Ovary (tissue), 3 donors: ENCODE measurements at regions not wholly inside any gene's neighbourhood (a gene's known extent, or its start where the extent isn't known, plus 50 kb on each side); places are given as distances from the start of the nearest gene placed in this dataset.

Experiments
- EP300 ChIP-seq: sonication (generic); formaldehyde crosslinking; IDR thresholded peaks from one replicate; pipeline ENCODE4 v1.6.1; 2017; ENCODE audit warnings: antibody characterized with exemption
- POLR2A ChIP-seq: fragments of 450-650 bp; IDR thresholded peaks from one replicate; pipeline ENCODE4 v1.6.1; 2017; ENCODE audit warnings: antibody characterized with exemption, mild to moderate bottlenecking, moderate library complexity
- TF ChIP-seq, protein P1 (sequence below), 3 donors: fragments of 450-650 bp in 2 of 3; fragments of 200-600 bp in 1 of 3; IDR thresholded peaks; one replicate each; pipeline versions ENCODE4 v1.5.1 to v1.8.0; 2016 to 2022; ENCODE audit warnings: antibody characterized with exemption in 3 of 3, mild to moderate bottlenecking in 1 of 3
- donor health status: DM: no; HTN: no; CAD: no.

DNA sequence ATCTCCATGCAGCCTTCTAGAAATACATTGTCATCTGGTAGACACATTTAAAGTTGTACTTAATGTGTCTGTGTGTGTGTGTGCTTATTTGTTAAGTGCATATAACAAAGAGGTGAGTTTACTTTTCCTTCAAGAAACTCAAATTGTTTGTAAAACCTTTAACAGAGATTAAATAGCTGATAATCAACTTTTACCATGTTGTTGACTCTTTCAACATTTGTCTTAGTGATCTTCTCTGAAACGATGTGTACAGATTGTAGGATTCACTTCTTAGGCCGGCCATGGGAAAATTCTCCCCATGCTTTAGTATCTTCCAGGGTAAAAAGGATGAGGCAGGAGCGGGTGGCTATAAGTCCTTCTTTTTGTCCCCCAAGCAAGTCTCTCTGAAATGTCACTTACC lies 292.9 kb upstream of the MAF start:
- TF ChIP-seq, protein P1, sequence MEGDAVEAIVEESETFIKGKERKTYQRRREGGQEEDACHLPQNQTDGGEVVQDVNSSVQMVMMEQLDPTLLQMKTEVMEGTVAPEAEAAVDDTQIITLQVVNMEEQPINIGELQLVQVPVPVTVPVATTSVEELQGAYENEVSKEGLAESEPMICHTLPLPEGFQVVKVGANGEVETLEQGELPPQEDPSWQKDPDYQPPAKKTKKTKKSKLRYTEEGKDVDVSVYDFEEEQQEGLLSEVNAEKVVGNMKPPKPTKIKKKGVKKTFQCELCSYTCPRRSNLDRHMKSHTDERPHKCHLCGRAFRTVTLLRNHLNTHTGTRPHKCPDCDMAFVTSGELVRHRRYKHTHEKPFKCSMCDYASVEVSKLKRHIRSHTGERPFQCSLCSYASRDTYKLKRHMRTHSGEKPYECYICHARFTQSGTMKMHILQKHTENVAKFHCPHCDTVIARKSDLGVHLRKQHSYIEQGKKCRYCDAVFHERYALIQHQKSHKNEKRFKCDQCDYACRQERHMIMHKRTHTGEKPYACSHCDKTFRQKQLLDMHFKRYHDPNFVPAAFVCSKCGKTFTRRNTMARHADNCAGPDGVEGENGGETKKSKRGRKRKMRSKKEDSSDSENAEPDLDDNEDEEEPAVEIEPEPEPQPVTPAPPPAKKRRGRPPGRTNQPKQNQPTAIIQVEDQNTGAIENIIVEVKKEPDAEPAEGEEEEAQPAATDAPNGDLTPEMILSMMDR (IDR thresholded peaks at IDR 0.05) = no peak
- TF ChIP-seq POLR2A = no peak
- no peak for TF ChIP-seq EP300
